ENCODE measurements at regions not wholly inside any gene's neighbourhood (a gene's known extent, or its start where the extent isn't known, plus 50 kb on each side); places are given as distances from the start of the nearest gene placed in this dataset.
A peak's percentile ranks its signal among the peaks of the same experiment; 100 is the strongest.
"Not testable (repeated sequence)": the region's sequence is repeated elsewhere in the genome, so short reads cannot be mapped to it uniquely, and the experiment has no call there.

- DNase-seq (ENCODE audit: low read depth): no peak
- H3K4me3 ChIP-seq (ENCODE audit: control insufficient read depth, low read depth, low read length): no peak overlapping the region
- TF ChIP-seq, protein P1, sequence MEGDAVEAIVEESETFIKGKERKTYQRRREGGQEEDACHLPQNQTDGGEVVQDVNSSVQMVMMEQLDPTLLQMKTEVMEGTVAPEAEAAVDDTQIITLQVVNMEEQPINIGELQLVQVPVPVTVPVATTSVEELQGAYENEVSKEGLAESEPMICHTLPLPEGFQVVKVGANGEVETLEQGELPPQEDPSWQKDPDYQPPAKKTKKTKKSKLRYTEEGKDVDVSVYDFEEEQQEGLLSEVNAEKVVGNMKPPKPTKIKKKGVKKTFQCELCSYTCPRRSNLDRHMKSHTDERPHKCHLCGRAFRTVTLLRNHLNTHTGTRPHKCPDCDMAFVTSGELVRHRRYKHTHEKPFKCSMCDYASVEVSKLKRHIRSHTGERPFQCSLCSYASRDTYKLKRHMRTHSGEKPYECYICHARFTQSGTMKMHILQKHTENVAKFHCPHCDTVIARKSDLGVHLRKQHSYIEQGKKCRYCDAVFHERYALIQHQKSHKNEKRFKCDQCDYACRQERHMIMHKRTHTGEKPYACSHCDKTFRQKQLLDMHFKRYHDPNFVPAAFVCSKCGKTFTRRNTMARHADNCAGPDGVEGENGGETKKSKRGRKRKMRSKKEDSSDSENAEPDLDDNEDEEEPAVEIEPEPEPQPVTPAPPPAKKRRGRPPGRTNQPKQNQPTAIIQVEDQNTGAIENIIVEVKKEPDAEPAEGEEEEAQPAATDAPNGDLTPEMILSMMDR (IDR thresholded peaks at IDR 0.05; ENCODE audit: control insufficient read depth, insufficient read depth, low read depth, low read length, missing control alignments): no peak
Measured at GRCh38 chr5:110268985-110269384, 457.5 kb downstream of the TMEM232 start.

DNA sequence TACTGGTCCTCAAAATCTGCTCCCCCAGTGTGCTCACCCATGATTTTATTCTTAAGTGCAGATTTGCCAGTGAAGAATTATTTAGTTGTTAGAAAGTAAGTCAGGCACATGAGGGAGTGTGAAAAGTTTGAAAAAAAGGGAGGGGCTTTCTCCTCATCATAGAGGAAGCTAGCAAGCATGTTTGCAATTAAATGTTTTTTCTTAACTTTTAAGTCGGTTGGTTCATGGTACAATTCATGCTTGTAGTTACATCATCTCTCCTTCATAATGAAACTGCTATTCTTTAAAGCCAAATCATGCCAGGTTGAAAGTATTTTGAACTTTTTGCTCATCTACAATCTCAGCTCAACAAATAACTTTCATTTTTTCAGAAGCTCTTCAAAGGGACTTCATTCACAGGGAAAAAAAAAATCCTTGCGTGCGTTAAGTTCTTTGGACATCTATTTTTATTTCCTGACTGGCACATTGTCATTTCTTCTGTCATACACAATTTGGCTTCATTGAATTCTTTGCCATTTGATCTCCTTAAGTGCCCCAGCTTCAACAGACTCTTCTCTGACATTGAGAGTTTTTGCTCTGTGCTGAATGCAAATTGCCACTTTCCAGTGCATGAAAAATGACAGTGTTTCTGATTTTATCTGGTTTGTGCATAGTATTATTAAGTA is 456.9 kb downstream of the TMEM232 start:
- TF ChIP-seq, protein P1 (IDR thresholded peaks at IDR 0.05; ENCODE audit: control insufficient read depth, insufficient read depth, low read depth, low read length, missing control alignments): no peak
- H3K4me3 ChIP-seq (ENCODE audit: control insufficient read depth, low read depth, low read length): no peak overlapping the region
- no peak for DNase-seq (ENCODE audit: low read depth)

- TF ChIP-seq, protein P1 (IDR thresholded peaks at IDR 0.05; ENCODE audit: control insufficient read depth, insufficient read depth, low read depth, low read length, missing control alignments): no peak
- DNase-seq (ENCODE audit: low read depth): no peak
- H3K4me3 ChIP-seq (ENCODE audit: control insufficient read depth, low read depth, low read length): no peak overlapping the region
Measured at GRCh38 chr5:110275878-110276277, 450.6 kb downstream of the TMEM232 start.

DNA sequence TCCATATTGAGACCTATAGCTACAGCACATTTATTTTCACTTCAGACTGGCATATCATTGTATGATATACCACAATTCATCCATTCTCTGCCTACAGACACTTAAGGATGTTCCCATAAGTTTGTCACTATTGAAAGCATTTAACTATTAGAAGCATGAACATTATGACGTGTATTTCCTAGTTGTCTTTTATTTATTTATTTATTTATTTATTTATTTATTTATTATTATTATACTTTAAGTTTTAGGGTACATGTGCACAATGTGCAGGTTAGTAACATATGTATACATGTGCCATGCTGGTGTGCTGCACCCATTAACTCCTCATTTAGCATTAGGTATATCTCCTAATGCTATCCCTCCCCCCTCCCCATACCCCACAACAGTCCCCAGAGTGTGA is 448.0 kb downstream of the TMEM232 start:
- not testable (repeated sequence) for DNase-seq (ENCODE audit: low read depth); H3K4me3 ChIP-seq (ENCODE audit: control insufficient read depth, low read depth, low read length)

- DNase-seq (ENCODE audit: low read depth); H3K4me3 ChIP-seq (ENCODE audit: control insufficient read depth, low read depth, low read length): not testable (repeated sequence)
Measured at GRCh38 chr5:110284121-110284520, 442.4 kb downstream of the TMEM232 start.

GRCh38 chr5:110288766-110289511 is 437.5 kb downstream of the TMEM232 start:
- no peak overlapping the region for H3K4me3 ChIP-seq (ENCODE audit: control insufficient read depth, low read depth, low read length)
- peak; percentile 98 for DNase-seq (ENCODE audit: low read depth)
- TF ChIP-seq, protein P1 (IDR thresholded peaks at IDR 0.05; ENCODE audit: control insufficient read depth, insufficient read depth, low read depth, low read length, missing control alignments): no peak

DNA sequence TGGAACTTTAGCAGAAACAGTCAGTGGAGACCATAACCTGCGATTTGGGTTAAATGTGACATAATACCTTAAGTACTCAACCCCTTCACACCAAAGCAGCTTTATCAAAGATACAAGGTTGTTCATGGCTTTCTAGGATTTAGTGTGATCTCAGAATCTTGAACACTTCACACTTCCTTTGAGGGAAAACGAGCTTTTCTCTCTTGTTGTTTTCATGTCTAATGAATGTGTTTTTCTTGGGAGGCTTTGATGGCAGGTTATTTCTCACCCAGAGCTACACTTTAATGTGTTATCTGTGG is 437.0 kb downstream of the TMEM232 start:
- no peak for DNase-seq (ENCODE audit: low read depth)
- no peak overlapping the region for H3K4me3 ChIP-seq (ENCODE audit: control insufficient read depth, low read depth, low read length)
- TF ChIP-seq, protein P1 (IDR thresholded peaks at IDR 0.05; ENCODE audit: control insufficient read depth, insufficient read depth, low read depth, low read length, missing control alignments): no peak
